GM21786 (cell line): ENCODE measurements at regions not wholly inside any gene's neighbourhood (a gene's known extent, or its start where the extent isn't known, plus 50 kb on each side); places are given as distances from the start of the nearest gene placed in this dataset.
"Not testable (repeated sequence)": the region's sequence is repeated elsewhere in the genome, so short reads cannot be mapped to it uniquely, and the experiment has no call there.

Experiments used
- ATAC-seq: cut with Tn5 transposase; IDR thresholded peaks from one replicate; pipeline ENCODE4 v1.9.1; 2021; ENCODE audit not compliant: unreplicated experiment

GRCh38 chr4:159906517-159906916, 803.6 kb downstream of the RAPGEF2 start:
- no peak for ATAC-seq

GRCh38 chr4:159910721-159911120, 807.8 kb downstream of the RAPGEF2 start:
- ATAC-seq = no peak

- ATAC-seq = no peak
These were observed 819.2 kb downstream of the RAPGEF2 start for GRCh38 chr4:159922119-159922518.

- no peak for ATAC-seq
These were observed 822.9 kb downstream of the RAPGEF2 start for GRCh38 chr4:159925770-159926169.

GRCh38 chr4:159926871-159927270, 824.0 kb downstream of the RAPGEF2 start:
- ATAC-seq = no peak

GRCh38 chr4:159927781-159928180, 824.9 kb downstream of the RAPGEF2 start:
- ATAC-seq = no peak

GRCh38 chr4:159934602-159935001, 831.7 kb downstream of the RAPGEF2 start:
- ATAC-seq = not testable (repeated sequence)

- ATAC-seq = peak; percentile 100
These were observed 834.7 kb downstream of the RAPGEF2 start for GRCh38 chr4:159937595-159937994.

- ATAC-seq = not testable (repeated sequence)
These were observed 836.8 kb downstream of the RAPGEF2 start for GRCh38 chr4:159939681-159940080.

GRCh38 chr4:159941076-159941475, 838.2 kb downstream of the RAPGEF2 start:
- no peak for ATAC-seq

GRCh38 chr4:159944477-159944876, 841.6 kb downstream of the RAPGEF2 start:
- ATAC-seq = no peak

GRCh38 chr4:159946983-159947615, 844.2 kb downstream of the RAPGEF2 start:
- peak; percentile 67 for ATAC-seq

GRCh38 chr4:159950707-159951106, 847.8 kb downstream of the RAPGEF2 start:
- ATAC-seq = no peak

- ATAC-seq = no peak
These were observed 863.9 kb downstream of the RAPGEF2 start for GRCh38 chr4:159966746-159967145.

- ATAC-seq = not testable (repeated sequence)
These were observed 874.1 kb downstream of the RAPGEF2 start for GRCh38 chr4:159976871-159977482.

GRCh38 chr4:159977907-159978617, 875.2 kb downstream of the RAPGEF2 start:
- ATAC-seq = no peak

GRCh38 chr4:159979351-159979750, 876.5 kb downstream of the RAPGEF2 start:
- ATAC-seq = no peak

GRCh38 chr4:159979953-159980352, 877.1 kb downstream of the RAPGEF2 start:
- ATAC-seq = no peak

GRCh38 chr4:159980826-159981468, 878.1 kb downstream of the RAPGEF2 start:
- no peak for ATAC-seq

- no peak for ATAC-seq
These were observed 878.6 kb downstream of the RAPGEF2 start for GRCh38 chr4:159981469-159981856.

- ATAC-seq = no peak
These were observed 880.2 kb downstream of the RAPGEF2 start for GRCh38 chr4:159983082-159983481.
